ENCODE measurements at regions not wholly inside any gene's neighbourhood (a gene's known extent, or its start where the extent isn't known, plus 50 kb on each side); places are given as distances from the start of the nearest gene placed in this dataset.

DNA sequence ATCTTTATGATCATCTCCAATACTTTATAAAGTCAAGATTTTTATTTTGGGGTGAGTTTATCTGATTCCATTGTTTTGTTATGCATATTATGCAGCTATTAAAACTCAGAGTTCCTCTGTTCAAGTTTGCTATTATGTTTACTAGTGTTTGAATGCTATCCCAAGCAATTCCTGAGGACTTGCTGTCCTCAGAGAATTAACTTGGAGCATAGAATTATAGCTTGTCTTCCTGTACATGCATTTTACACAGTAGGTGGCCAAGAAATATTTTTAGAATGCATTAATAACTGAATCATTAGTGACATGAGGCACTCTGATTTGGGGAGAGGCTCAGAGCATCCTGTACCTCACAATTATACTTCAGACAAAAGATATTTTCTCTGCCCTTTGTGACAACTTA lies 195.6 kb upstream of the MIR17HG start:
- TF ChIP-seq POLR2AphosphoS5 (IDR thresholded peaks at IDR 0.05; ENCODE audit: borderline replicate concordance, low read depth, low read length) (no peak), EZH2 (IDR thresholded peaks at IDR 0.05) (no peak), FOXP2 (optimal IDR thresholded peaks at IDR 0.05; ENCODE audit: control extremely low read depth, extremely low read length, insufficient read depth) (no peak)
